ENCODE measurements at regions not wholly inside any gene's neighbourhood (a gene's known extent, or its start where the extent isn't known, plus 50 kb on each side); places are given as distances from the start of the nearest gene placed in this dataset.

- no peak for DNase-seq (ENCODE audit: low read depth)
- no peak overlapping the region for H3K4me3 ChIP-seq (ENCODE audit: low read length)
- no peak for TF ChIP-seq CTCF (conservative IDR thresholded peaks at IDR 0.05; ENCODE audit: low read length)
Observed at GRCh38 chrX:117038918-117039440, 576.2 kb upstream of the CT83 start.

GRCh38 chrX:117010243-117010642, 547.5 kb upstream of the CT83 start:
- no peak overlapping the region for H3K4me3 ChIP-seq (ENCODE audit: low read length)
- TF ChIP-seq CTCF (conservative IDR thresholded peaks at IDR 0.05; ENCODE audit: low read length) = no peak
- DNase-seq (ENCODE audit: low read depth) = no peak

- H3K4me3 ChIP-seq (ENCODE audit: low read length) = no peak overlapping the region
- no peak for TF ChIP-seq CTCF (conservative IDR thresholded peaks at IDR 0.05; ENCODE audit: low read length)
- no peak for DNase-seq (ENCODE audit: low read depth)
Observed at GRCh38 chrX:117002981-117003380, 540.2 kb upstream of the CT83 start.

GRCh38 chrX:116975517-116975916, 512.7 kb upstream of the CT83 start:
- DNase-seq (ENCODE audit: low read depth) = no peak
- no peak for TF ChIP-seq CTCF (conservative IDR thresholded peaks at IDR 0.05; ENCODE audit: low read length)

GRCh38 chrX:116972362-116972761, 509.6 kb upstream of the CT83 start:
- DNase-seq (ENCODE audit: low read depth) = no peak
- no peak overlapping the region for H3K4me3 ChIP-seq (ENCODE audit: low read length)
- TF ChIP-seq CTCF (conservative IDR thresholded peaks at IDR 0.05; ENCODE audit: low read length) = no peak

More at GRCh38 chrX:116975517-116975916, 512.7 kb upstream of the CT83 start:
- no peak overlapping the region for H3K4me3 ChIP-seq (ENCODE audit: low read length)

GRCh38 chrX:116961872-116962582, 499.3 kb upstream of the CT83 start:
- H3K4me3 ChIP-seq (ENCODE audit: low read length) = no peak overlapping the region
- peak; percentile 31 for DNase-seq (ENCODE audit: low read depth)
- TF ChIP-seq CTCF (conservative IDR thresholded peaks at IDR 0.05; ENCODE audit: low read length) = peak; percentile 58

- TF ChIP-seq CTCF (conservative IDR thresholded peaks at IDR 0.05; ENCODE audit: low read length) = no peak
Observed at GRCh38 chrX:116930311-116930710, 467.5 kb upstream of the CT83 start.

More at GRCh38 chrX:116930311-116930710, 467.5 kb upstream of the CT83 start:
- no peak for DNase-seq (ENCODE audit: low read depth)
- H3K4me3 ChIP-seq (ENCODE audit: low read length) = no peak overlapping the region

All from AG10803 (cell line).